ENCODE measurements at regions not wholly inside any gene's neighbourhood (a gene's known extent, or its start where the extent isn't known, plus 50 kb on each side); places are given as distances from the start of the nearest gene placed in this dataset.

DNA sequence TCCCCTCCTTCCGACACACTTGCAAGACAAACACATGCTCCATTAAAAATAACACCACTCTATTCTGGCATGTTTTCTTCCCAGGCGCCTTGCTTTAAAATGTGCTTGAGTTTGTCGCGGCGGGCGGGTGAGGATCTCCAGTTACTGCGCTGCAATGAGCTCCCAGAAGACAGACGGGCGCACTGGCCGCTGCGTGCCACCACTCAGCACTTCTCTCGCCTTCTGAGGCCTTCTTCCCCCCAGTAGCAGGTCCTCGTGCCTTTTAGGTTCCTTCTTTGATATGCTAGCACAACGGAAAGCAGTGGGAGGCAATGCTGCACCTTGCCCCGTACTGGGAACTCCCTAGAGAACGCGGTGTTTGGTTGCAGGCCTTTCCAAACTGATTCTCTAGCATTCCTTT, 279.5 kb upstream of the NR5A2 start:
- Mint-ChIP-seq H3K9me3 (no peaks in the 10 kb centered on the region), H3K36me3 (ENCODE audit: insufficient read depth) (no peaks in the 10 kb centered on the region), H3K27me3 (ENCODE audit: low read depth) (no peaks in the 10 kb centered on the region), H3K4me3 (no peak overlapping the region), H3K4me1 (ENCODE audit: low read depth) (no peaks in the 10 kb centered on the region)
- DNase-seq (no peak), ATAC-seq (no peak)

- DNase-seq (no peak), ATAC-seq (no peak)
- H3K4me1 Mint-ChIP-seq (ENCODE audit: low read depth), result no peaks in the 10 kb centered on the region
- peaks cover 2% of the 10 kb centered on the region for H3K27me3 Mint-ChIP-seq (ENCODE audit: low read depth)
- no peaks in the 10 kb centered on the region for H3K9me3 Mint-ChIP-seq
- no peak overlapping the region for H3K4me3 Mint-ChIP-seq
- H3K36me3 Mint-ChIP-seq (ENCODE audit: insufficient read depth), result no peaks in the 10 kb centered on the region
Measured at GRCh38 chr1:199751506-199751905, 276.0 kb upstream of the NR5A2 start.

DNA sequence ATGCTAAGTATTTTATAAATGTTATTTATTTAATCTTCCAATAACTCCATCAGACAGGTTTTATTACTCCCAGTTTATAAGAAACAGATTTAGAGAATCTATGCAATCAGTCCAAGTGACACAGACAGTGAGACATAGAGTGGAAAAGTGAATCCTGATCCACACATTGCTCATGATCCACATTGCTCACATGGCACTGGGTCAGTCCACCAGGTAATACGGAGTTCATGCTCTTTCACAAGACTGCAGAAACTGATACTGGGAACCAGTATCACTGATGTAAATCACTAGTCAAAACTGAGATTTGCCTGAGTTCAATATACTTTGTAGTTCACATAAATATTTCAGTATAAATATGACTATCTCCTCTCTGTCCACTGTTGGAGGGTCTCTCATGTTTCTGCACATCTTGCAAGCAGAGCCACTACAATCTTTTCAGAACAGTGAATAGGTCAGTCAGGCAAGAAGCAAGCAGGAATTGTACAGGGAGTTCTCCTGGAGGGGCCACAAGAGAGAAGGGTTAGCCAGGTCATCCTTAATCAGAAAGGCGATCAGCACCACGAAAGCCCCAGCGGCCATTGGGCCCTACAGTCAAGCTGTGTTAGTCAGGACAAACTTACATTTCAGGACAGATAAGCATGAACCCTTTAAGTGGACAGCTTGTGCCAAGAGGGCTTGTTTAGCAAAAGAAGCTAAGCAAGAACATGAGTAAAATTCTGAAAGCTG, 275.4 kb upstream of the NR5A2 start:
- Mint-ChIP-seq H3K9me3 (no peaks in the 10 kb centered on the region), H3K4me3 (no peak overlapping the region), H3K4me1 (ENCODE audit: low read depth) (no peaks in the 10 kb centered on the region), H3K36me3 (ENCODE audit: insufficient read depth) (no peaks in the 10 kb centered on the region), H3K27me3 (ENCODE audit: low read depth) (peaks cover 2% of the 10 kb centered on the region)
- no peak for DNase-seq
- no peak for ATAC-seq

- H3K9me3 Mint-ChIP-seq, result no peaks in the 10 kb centered on the region
- H3K27me3 Mint-ChIP-seq (ENCODE audit: low read depth), result peaks cover 5% of the 10 kb centered on the region
- no peaks in the 10 kb centered on the region for H3K36me3 Mint-ChIP-seq (ENCODE audit: insufficient read depth)
- H3K4me1 Mint-ChIP-seq (ENCODE audit: low read depth), result no peaks in the 10 kb centered on the region
- no peak for ATAC-seq
- DNase-seq, result no peak
- no peak overlapping the region for H3K4me3 Mint-ChIP-seq
Measured at GRCh38 chr1:199752688-199753027, 274.9 kb upstream of the NR5A2 start.

GRCh38 chr1:199753513-199753912, 274.0 kb upstream of the NR5A2 start:
- ATAC-seq (no peak), DNase-seq (no peak)
- Mint-ChIP-seq H3K27me3 (ENCODE audit: low read depth) (peaks cover 5% of the 10 kb centered on the region), H3K4me1 (ENCODE audit: low read depth) (no peaks in the 10 kb centered on the region), H3K36me3 (ENCODE audit: insufficient read depth) (no peaks in the 10 kb centered on the region), H3K9me3 (no peaks in the 10 kb centered on the region), H3K4me3 (no peak overlapping the region)

DNA sequence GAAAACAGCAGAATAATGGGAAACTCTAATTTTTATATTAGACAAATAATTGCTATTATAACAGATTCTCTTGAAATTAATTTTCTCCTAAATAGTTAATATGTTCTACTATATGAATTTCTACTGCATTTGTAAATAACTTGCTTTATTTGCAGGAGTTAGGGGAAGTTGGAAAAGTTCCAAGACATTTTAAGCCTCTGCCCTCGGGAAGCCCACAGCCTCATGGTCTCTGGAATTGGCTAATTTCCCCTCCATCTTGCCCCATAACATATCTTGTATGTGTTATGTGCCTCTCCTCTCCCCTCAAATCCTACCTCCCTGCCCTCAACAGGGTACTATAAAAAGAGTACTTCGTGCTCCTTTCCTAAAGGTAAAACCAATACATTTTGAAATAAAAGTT, 271.4 kb upstream of the NR5A2 start:
- Mint-ChIP-seq H3K4me3 (no peak overlapping the region), H3K27me3 (ENCODE audit: low read depth) (peaks cover 11% of the 10 kb centered on the region), H3K36me3 (ENCODE audit: insufficient read depth) (no peaks in the 10 kb centered on the region), H3K4me1 (ENCODE audit: low read depth) (no peaks in the 10 kb centered on the region), H3K9me3 (no peaks in the 10 kb centered on the region)
- DNase-seq, result no peak
- ATAC-seq, result no peak

DNA sequence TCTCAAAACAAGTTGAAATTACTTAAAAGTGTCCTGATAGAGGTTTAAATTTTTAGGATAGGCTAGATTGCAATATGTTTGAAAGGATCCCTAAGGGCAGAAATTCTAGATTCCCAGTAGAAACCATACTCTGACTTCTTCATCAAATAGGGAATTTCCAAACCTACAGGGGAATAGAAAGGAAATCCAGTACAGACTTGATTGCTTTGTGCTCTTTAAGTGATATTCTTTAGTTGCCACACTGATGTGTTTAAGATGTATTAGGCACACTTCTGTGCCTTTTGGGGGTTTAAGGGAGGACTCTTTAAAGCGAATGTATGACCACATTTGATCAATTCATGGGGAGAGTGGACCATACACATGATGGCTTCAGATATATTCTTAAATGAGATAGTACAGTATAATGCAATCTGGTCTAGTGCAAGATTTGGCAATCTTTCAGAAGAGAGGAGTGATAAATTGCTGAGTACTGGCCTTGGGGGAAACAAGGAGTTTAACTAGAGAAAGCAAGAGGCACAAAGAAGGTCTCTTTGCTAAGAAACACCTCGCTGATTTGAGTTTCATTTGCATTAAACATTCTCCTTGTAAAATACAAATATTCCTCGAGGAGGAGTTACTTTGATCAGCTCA, 268.8 kb upstream of the NR5A2 start:
- ATAC-seq, result no peak
- H3K36me3 Mint-ChIP-seq (ENCODE audit: insufficient read depth), result no peaks in the 10 kb centered on the region
- no peak for DNase-seq
- H3K27me3 Mint-ChIP-seq (ENCODE audit: low read depth), result peaks cover 11% of the 10 kb centered on the region
- H3K4me3 Mint-ChIP-seq, result no peak overlapping the region
- H3K4me1 Mint-ChIP-seq (ENCODE audit: low read depth), result no peaks in the 10 kb centered on the region
- H3K9me3 Mint-ChIP-seq, result no peaks in the 10 kb centered on the region

DNA sequence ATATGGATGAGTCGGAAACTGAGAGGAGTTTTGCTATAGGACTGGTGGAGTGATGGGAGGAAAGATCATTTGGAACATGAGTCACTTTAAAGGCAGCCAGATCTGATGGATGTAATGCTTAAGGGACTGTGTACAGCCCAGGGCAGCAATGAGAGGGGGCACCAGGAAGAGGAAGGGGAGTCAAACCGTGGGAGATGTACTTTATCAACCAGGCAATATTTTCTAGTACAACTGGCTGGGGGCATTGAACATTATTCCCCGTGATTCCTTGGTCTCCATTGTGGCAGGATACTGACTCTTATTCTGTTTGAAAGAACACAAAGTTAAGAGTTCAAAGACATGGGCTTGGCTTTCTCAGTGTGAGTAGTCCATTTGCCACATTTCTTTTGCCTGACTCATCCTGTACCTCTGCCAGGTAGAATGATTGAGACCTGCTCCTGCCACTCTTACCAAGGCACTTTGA, 268.2 kb upstream of the NR5A2 start:
- no peak overlapping the region for H3K4me3 Mint-ChIP-seq
- H3K9me3 Mint-ChIP-seq, result no peaks in the 10 kb centered on the region
- H3K27me3 Mint-ChIP-seq (ENCODE audit: low read depth), result peaks cover 11% of the 10 kb centered on the region
- H3K36me3 Mint-ChIP-seq (ENCODE audit: insufficient read depth), result no peaks in the 10 kb centered on the region
- ATAC-seq (no peak), DNase-seq (no peak)
- H3K4me1 Mint-ChIP-seq (ENCODE audit: low read depth), result no peaks in the 10 kb centered on the region

- H3K4me3 Mint-ChIP-seq, result no peak overlapping the region
- peaks cover 6% of the 10 kb centered on the region for H3K27me3 Mint-ChIP-seq (ENCODE audit: low read depth)
- no peaks in the 10 kb centered on the region for H3K4me1 Mint-ChIP-seq (ENCODE audit: low read depth)
- no peak for ATAC-seq
- H3K9me3 Mint-ChIP-seq, result peaks cover 12% of the 10 kb centered on the region
- H3K36me3 Mint-ChIP-seq (ENCODE audit: insufficient read depth), result no peaks in the 10 kb centered on the region
- DNase-seq, result no peak
Measured at GRCh38 chr1:199762572-199762971, 264.9 kb upstream of the NR5A2 start.

DNA sequence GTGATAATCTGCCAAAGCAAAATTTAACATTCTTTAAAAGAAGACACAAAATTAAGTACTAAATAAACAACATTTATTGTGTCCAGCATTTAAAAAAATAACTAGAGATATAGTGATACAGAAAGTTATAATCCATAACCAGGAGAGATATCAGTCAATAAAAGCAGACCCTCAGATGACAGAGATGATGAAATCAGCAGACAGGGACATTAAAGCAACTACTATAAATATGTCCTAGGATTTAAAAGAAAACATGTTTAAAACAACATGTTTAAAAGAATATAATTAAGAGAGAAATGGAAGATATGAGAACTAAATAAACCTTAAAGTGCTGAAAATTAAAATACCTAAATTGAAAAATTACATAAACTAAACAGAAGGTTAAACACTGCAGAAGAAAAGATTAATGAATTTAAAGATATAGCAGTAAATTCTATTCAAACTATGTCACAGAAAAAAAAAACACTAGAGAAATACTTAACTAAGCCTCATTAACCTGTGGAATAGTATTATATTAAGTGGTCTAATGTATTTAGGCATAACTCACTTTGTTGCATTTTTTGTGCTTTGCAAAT, 261.2 kb upstream of the NR5A2 start:
- no peaks in the 10 kb centered on the region for H3K36me3 Mint-ChIP-seq (ENCODE audit: insufficient read depth)
- no peak overlapping the region for H3K4me3 Mint-ChIP-seq
- no peak for DNase-seq
- peaks cover 12% of the 10 kb centered on the region for H3K9me3 Mint-ChIP-seq
- ATAC-seq, result no peak
- H3K27me3 Mint-ChIP-seq (ENCODE audit: low read depth), result peaks cover 3% of the 10 kb centered on the region
- H3K4me1 Mint-ChIP-seq (ENCODE audit: low read depth), result no peaks in the 10 kb centered on the region

GRCh38 chr1:199767700-199768099, 259.8 kb upstream of the NR5A2 start:
- Mint-ChIP-seq H3K36me3 (ENCODE audit: insufficient read depth) (no peaks in the 10 kb centered on the region), H3K4me1 (ENCODE audit: low read depth) (no peaks in the 10 kb centered on the region), H3K27me3 (ENCODE audit: low read depth) (peaks cover 6% of the 10 kb centered on the region), H3K9me3 (peaks cover 12% of the 10 kb centered on the region), H3K4me3 (no peak overlapping the region)
- DNase-seq (no peak), ATAC-seq (no peak)

DNA sequence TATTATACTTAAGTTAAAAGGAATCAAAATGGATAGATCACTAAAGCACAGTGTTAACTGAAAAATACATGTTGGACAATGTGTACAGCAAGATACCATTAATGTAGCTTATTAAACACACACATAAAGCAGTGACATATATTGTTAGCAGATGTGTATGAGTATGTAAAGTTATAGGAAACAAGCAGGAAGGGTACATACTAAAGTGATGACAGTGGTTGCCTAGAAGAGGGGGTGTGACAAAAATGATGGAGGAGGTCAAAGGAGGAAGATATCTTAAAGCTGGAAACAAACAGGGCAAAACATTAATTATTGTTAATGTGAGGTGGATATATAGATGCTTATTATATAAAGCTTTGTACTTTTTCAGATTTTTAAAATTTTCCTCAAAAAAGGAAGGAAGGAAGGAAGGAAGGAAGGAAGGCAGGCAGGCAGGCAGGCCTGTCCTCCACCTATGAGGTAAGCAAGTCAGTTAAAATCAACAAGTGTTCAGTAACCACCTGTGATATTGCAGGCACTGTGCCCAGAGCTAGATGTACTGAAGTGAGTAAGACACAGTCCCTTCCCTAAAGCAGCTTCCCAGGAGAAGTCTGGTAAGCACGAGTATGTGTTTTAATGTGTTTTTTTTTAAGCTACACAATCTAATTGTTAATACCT, 252.9 kb upstream of the NR5A2 start:
- H3K27me3 Mint-ChIP-seq (ENCODE audit: low read depth), result peaks cover 9% of the 10 kb centered on the region
- ATAC-seq (no peak), DNase-seq (no peak)
- no peaks in the 10 kb centered on the region for H3K4me1 Mint-ChIP-seq (ENCODE audit: low read depth)
- no peaks in the 10 kb centered on the region for H3K36me3 Mint-ChIP-seq (ENCODE audit: insufficient read depth)
- no peaks in the 10 kb centered on the region for H3K9me3 Mint-ChIP-seq
- no peak overlapping the region for H3K4me3 Mint-ChIP-seq

- H3K4me3 Mint-ChIP-seq, result no peak overlapping the region
- no peaks in the 10 kb centered on the region for H3K4me1 Mint-ChIP-seq (ENCODE audit: low read depth)
- H3K36me3 Mint-ChIP-seq (ENCODE audit: insufficient read depth), result no peaks in the 10 kb centered on the region
- H3K27me3 Mint-ChIP-seq (ENCODE audit: low read depth), result peaks cover 5% of the 10 kb centered on the region
- ATAC-seq (no peak), DNase-seq (no peak)
- no peaks in the 10 kb centered on the region for H3K9me3 Mint-ChIP-seq
Measured at GRCh38 chr1:199776768-199777497, 250.6 kb upstream of the NR5A2 start.

DNA sequence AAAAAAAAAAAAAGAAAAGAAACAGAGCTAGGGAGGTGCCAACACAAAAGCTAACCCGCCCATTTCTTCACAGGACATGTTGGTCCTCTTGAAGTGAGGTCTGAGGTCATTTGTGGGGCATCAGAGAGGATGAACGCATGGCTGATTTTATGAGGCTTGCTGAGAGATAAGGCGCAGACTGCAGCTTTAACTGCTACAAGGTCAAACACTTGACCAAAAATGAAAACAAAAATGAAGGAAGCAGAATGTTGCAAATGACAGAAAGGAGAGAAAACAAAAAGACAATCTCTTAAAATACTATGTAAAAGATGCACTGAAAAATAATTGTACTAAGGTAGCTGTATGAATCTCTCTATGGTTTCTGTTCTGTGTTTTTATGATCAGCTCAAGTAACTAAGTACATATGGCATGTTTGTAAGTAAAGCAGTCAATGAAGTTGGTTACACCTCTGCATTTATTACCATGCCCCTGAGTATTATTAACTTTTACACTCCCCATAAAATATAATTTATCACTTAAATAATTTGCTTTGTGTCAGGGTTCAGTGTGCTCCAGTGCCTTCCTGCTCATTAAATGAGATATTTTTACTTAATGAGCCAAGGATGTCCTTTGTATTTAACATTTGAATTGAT, 249.1 kb upstream of the NR5A2 start:
- Mint-ChIP-seq H3K36me3 (ENCODE audit: insufficient read depth) (no peaks in the 10 kb centered on the region), H3K4me1 (ENCODE audit: low read depth) (no peaks in the 10 kb centered on the region), H3K4me3 (no peak overlapping the region), H3K9me3 (no peaks in the 10 kb centered on the region), H3K27me3 (ENCODE audit: low read depth) (peaks cover 5% of the 10 kb centered on the region)
- ATAC-seq (no peak), DNase-seq (no peak)
